DOHH2 (cell line): ENCODE measurements at regions not wholly inside any gene's neighbourhood (a gene's known extent, or its start where the extent isn't known, plus 50 kb on each side); places are given as distances from the start of the nearest gene placed in this dataset.

ENCODE experiments used
- H3F3A ChIP-seq: fragments of 200-600 bp; sonication (generic), shearing (Covaris generic); 2 replicates; pipeline ENCODE4 v1.6.0; 2016; ENCODE audit warnings: antibody characterized with exemption, mild to moderate bottlenecking; ENCODE audit not compliant: control insufficient read depth, insufficient read depth
- H3K27ac ChIP-seq: fragments of 200-600 bp; sonication (generic); 2 replicates; pipeline ENCODE4 v1.5.1; 2014; ENCODE audit warnings: low read depth, mild to moderate bottlenecking, low read length, moderate library complexity
- H3K27me3 ChIP-seq: fragments of 200-600 bp; sonication (generic); 2 replicates; pipeline ENCODE4 v1.6.1; 2014; ENCODE audit warnings: mild to moderate bottlenecking, low read length, mixed read lengths; ENCODE audit not compliant: control insufficient read depth
- H3K36me3 ChIP-seq: fragments of 200-600 bp; sonication (generic); 2 replicates; pipeline ENCODE4 v1.6.1; 2014; ENCODE audit warnings: mild to moderate bottlenecking, low read length, moderate library complexity, mixed read lengths; ENCODE audit not compliant: control insufficient read depth
- H3K4me1 ChIP-seq: fragments of 200-600 bp; sonication (generic); 2 replicates; pipeline ENCODE4 v1.6.1; 2014; ENCODE audit warnings: mild to moderate bottlenecking, low read length, mixed read lengths; ENCODE audit not compliant: control insufficient read depth
- H3K4me2 ChIP-seq: fragments of 200-600 bp; sonication (generic); 2 replicates; pipeline ENCODE4 v1.6.0; 2014; ENCODE audit warnings: mild to moderate bottlenecking, low read length, moderate library complexity
- H3K4me3 ChIP-seq: fragments of 200-600 bp; sonication (generic); 2 replicates; pipeline ENCODE4 v1.5.1; 2014; ENCODE audit warnings: mild to moderate bottlenecking, low read length, mixed read lengths
- H3K79me2 ChIP-seq: fragments of 200-600 bp; sonication (generic); 2 replicates; pipeline ENCODE4 v1.6.1; 2014; ENCODE audit warnings: mild to moderate bottlenecking, low read length, mixed read lengths; ENCODE audit not compliant: control insufficient read depth
- H3K9me2 ChIP-seq: fragments of 200-600 bp; sonication (generic); replicated peaks from 2 replicates; pipeline ENCODE4 v1.6.1; 2014; ENCODE audit warnings: mild to moderate bottlenecking, low read length, mixed read lengths; ENCODE audit not compliant: control insufficient read depth
- H3K9me3 ChIP-seq: fragments of 200-600 bp; sonication (generic); 2 replicates; pipeline ENCODE4 v1.6.1; 2014; ENCODE audit warnings: antibody characterized with exemption, low read length, mixed read lengths; ENCODE audit not compliant: control insufficient read depth, insufficient read depth
- H4K20me1 ChIP-seq: fragments of 200-600 bp; sonication (generic); 2 replicates; pipeline ENCODE4 v1.6.0; 2014; ENCODE audit warnings: low read depth, mild to moderate bottlenecking, antibody characterized with exemption, low read length, moderate library complexity; ENCODE audit not compliant: control insufficient read depth, insufficient read depth
- CTCF ChIP-seq: fragments of 200-600 bp; sonication (generic); IDR thresholded peaks from one replicate; pipeline ENCODE4 v1.5.1; 2014; ENCODE audit warnings: antibody characterized with exemption, mild to moderate bottlenecking, low read depth, low read length; ENCODE audit not compliant: poor library complexity, severe bottlenecking
- EZH2phosphoT487 ChIP-seq: fragments of 200-600 bp; sonication (generic); IDR thresholded peaks from 2 replicates; pipeline ENCODE4 v1.6.1; 2017; ENCODE audit warnings: borderline replicate concordance, mild to moderate bottlenecking, antibody characterized with exemption, low read length, moderate library complexity, mixed read lengths

GRCh38 chr5:167528651-167529050 is 762.8 kb upstream of the WWC1 start:
- no peaks in the 10 kb centered on the region for H3K4me1 ChIP-seq
- no peaks in the 10 kb centered on the region for H4K20me1 ChIP-seq
- no peaks in the 10 kb centered on the region for H3K27me3 ChIP-seq
- no peaks in the 10 kb centered on the region for H3F3A ChIP-seq
- no peaks in the 10 kb centered on the region for H3K9me2 ChIP-seq
- H3K4me2 ChIP-seq: no peak overlapping the region
- TF ChIP-seq CTCF (no peak), EZH2phosphoT487 (no peak)
- H3K4me3 ChIP-seq: no peak overlapping the region
- H3K9me3 ChIP-seq: no peaks in the 10 kb centered on the region; the same call in 1 of the 2 replicates
- no peak overlapping the region for H3K27ac ChIP-seq
- H3K36me3 ChIP-seq: no peaks in the 10 kb centered on the region
- no peaks in the 10 kb centered on the region for H3K79me2 ChIP-seq

GRCh38 chr5:167530548-167530947 is 760.9 kb upstream of the WWC1 start:
- Histone ChIP-seq H3K27ac (no peak overlapping the region), H3K9me2 (no peaks in the 10 kb centered on the region), H3F3A (no peaks in the 10 kb centered on the region), H3K9me3 (no peaks in the 10 kb centered on the region; the same call in 1 of the 2 replicates), H3K36me3 (no peaks in the 10 kb centered on the region), H3K4me3 (no peak overlapping the region), H4K20me1 (no peaks in the 10 kb centered on the region), H3K4me1 (no peaks in the 10 kb centered on the region), H3K27me3 (no peaks in the 10 kb centered on the region), H3K79me2 (no peaks in the 10 kb centered on the region), H3K4me2 (no peak overlapping the region)
- TF ChIP-seq CTCF (no peak), EZH2phosphoT487 (no peak)

- Histone ChIP-seq H3K27ac (no peak overlapping the region), H3F3A (no peaks in the 10 kb centered on the region), H4K20me1 (no peaks in the 10 kb centered on the region), H3K9me3 (no peaks in the 10 kb centered on the region; the same call in 1 of the 2 replicates), H3K9me2 (no peaks in the 10 kb centered on the region), H3K27me3 (no peaks in the 10 kb centered on the region), H3K79me2 (no peaks in the 10 kb centered on the region), H3K4me3 (no peak overlapping the region), H3K36me3 (no peaks in the 10 kb centered on the region), H3K4me2 (no peak overlapping the region), H3K4me1 (no peaks in the 10 kb centered on the region)
- no peak for TF ChIP-seq CTCF
- TF ChIP-seq EZH2phosphoT487: no peak
Measured at GRCh38 chr5:167533814-167534795, 757.3 kb upstream of the WWC1 start.
